HEK293 (cell line): ENCODE measurements at regions not wholly inside any gene's neighbourhood (a gene's known extent, or its start where the extent isn't known, plus 50 kb on each side); places are given as distances from the start of the nearest gene placed in this dataset.

Source experiments
- CTCF ChIA-PET: fragments of 350-600 bp; formaldehyde crosslinking; extraction: SDS; loops from one replicate; lab custom pipeline; 2021; ENCODE audit warnings: antibody characterized with exemption; lab: Yijun Ruan, JAX
- POLR2A ChIA-PET: fragments of 300-600 bp; formaldehyde crosslinking; extraction: SDS; loops from one replicate; lab custom pipeline; 2020; ENCODE audit warnings: antibody characterized with exemption, inconsistent platforms; lab: Yijun Ruan, JAX
- H3K27ac ChIP-seq: fragments of 200-500 bp; sonication (Bioruptor generic); 2 replicates; pipeline ENCODE4 v1.5.1; 2014; ENCODE audit warnings: low read depth, low read length, control low read depth, inconsistent platforms; ENCODE audit errors: extremely low read depth
- H3K36me3 ChIP-seq, 2 experiments: fragments of 200-500 bp in 1 of 2; sonication (Bioruptor generic) in 1 of 2; 1 replicate in 1 of 2; 2 replicates in 1 of 2; pipeline ENCODE4 v1.5.1; 2014 to 2017; ENCODE audit warnings: inconsistent platforms in 2 of 2, low read length in 2 of 2; ENCODE audit not compliant: control insufficient read depth in 2 of 2, insufficient read depth in 1 of 2
- H3K4me1 ChIP-seq: fragments of 200-500 bp; sonication (Bioruptor generic); 2 replicates; pipeline ENCODE4 v1.5.1; 2014; ENCODE audit warnings: mild to moderate bottlenecking, low read length, inconsistent platforms; ENCODE audit not compliant: control insufficient read depth, insufficient read depth
- H3K4me3 ChIP-seq: 2 replicates; pipeline ENCODE4 v1.5.1; 2011; ENCODE audit warnings: low read depth, mild to moderate bottlenecking, control low read depth, low read length, moderate library complexity
- H3K9me3 ChIP-seq: fragments of 200-500 bp; sonication (Bioruptor generic); 2 replicates; pipeline ENCODE4 v1.5.1; 2014; ENCODE audit warnings: low read depth, low read length, inconsistent platforms; ENCODE audit not compliant: control insufficient read depth, insufficient read depth
- BCL11B ChIP-seq: fragments of 450-650 bp; formaldehyde crosslinking; IDR thresholded peaks from 2 replicates; pipeline ENCODE4 v1.5.1; 2016; ENCODE audit warnings: low read depth, missing biosample characterization, missing genetic modification characterization
- EGR2 ChIP-seq: fragments of 450-650 bp; formaldehyde crosslinking; IDR thresholded peaks from 2 replicates; pipeline ENCODE4 v1.5.1; 2016; ENCODE audit warnings: low read depth, missing biosample characterization, missing genetic modification characterization
- MEIS1 ChIP-seq: sonication (generic); formaldehyde crosslinking; IDR thresholded peaks from 2 replicates; pipeline ENCODE4 v1.8.1; 2022; ENCODE audit warnings: missing genetic modification reagents, mild to moderate bottlenecking, borderline replicate concordance
- PRDM1 ChIP-seq: fragments of 450-650 bp; formaldehyde crosslinking; IDR thresholded peaks from 2 replicates; pipeline ENCODE4; 2016; ENCODE audit warnings: missing biosample characterization, missing genetic modification characterization
- ZFP69B ChIP-seq: fragments of 450-650 bp; formaldehyde crosslinking; IDR thresholded peaks from 2 replicates; pipeline ENCODE4 v1.5.1; 2016; ENCODE audit warnings: missing biosample characterization, missing genetic modification characterization
- ZNF169 ChIP-seq: fragments of 450-650 bp; formaldehyde crosslinking; IDR thresholded peaks from 2 replicates; pipeline ENCODE4 v1.5.1; 2016; ENCODE audit warnings: missing biosample characterization, missing genetic modification characterization
- ZNF24 ChIP-seq: fragments of 450-650 bp; formaldehyde crosslinking; IDR thresholded peaks from 2 replicates; pipeline ENCODE4 v1.5.1; 2016; ENCODE audit warnings: missing biosample characterization, missing genetic modification characterization
- ZNF302 ChIP-seq: fragments of 450-650 bp; formaldehyde crosslinking; IDR thresholded peaks from 2 replicates; pipeline ENCODE4 v1.5.1; 2016; ENCODE audit warnings: missing biosample characterization, missing genetic modification characterization, low read depth
- ZNF366 ChIP-seq: fragments of 450-650 bp; formaldehyde crosslinking; conservative IDR thresholded peaks from 2 replicates; pipeline ENCODE4 v1.5.1; 2016; ENCODE audit warnings: missing biosample characterization, missing genetic modification characterization
- ZNF391 ChIP-seq: fragments of 450-650 bp; formaldehyde crosslinking; IDR thresholded peaks from 2 replicates; pipeline ENCODE4 v1.5.1; 2016; ENCODE audit warnings: low read depth, missing biosample characterization, missing genetic modification characterization, borderline replicate concordance
- ZNF423 ChIP-seq: fragments of 450-650 bp; formaldehyde crosslinking; IDR thresholded peaks from 2 replicates; pipeline ENCODE4 v1.5.1; 2016; ENCODE audit warnings: missing biosample characterization, missing genetic modification characterization
- ZNF433 ChIP-seq: fragments of 450-650 bp; formaldehyde crosslinking; IDR thresholded peaks from 2 replicates; pipeline ENCODE4 v1.5.1; 2016; ENCODE audit warnings: missing biosample characterization, missing genetic modification characterization, low read depth
- ZNF549 ChIP-seq: fragments of 450-650 bp; IDR thresholded peaks from 2 replicates; pipeline ENCODE4 v1.5.1; 2018; ENCODE audit warnings: missing biosample characterization, missing genetic modification characterization, mild to moderate bottlenecking, inconsistent platforms, moderate library complexity
- ZNF561 ChIP-seq: fragments of 450-650 bp; IDR thresholded peaks from 2 replicates; pipeline ENCODE4 v1.5.1; 2018; ENCODE audit warnings: missing biosample characterization, missing genetic modification characterization, borderline replicate concordance
- ZNF571 ChIP-seq: fragments of 450-650 bp; formaldehyde crosslinking; IDR thresholded peaks from 2 replicates; pipeline ENCODE4 v1.5.0; 2017; ENCODE audit warnings: missing biosample characterization, missing genetic modification characterization
- ZNF600 ChIP-seq: fragments of 450-650 bp; formaldehyde crosslinking; IDR thresholded peaks from 2 replicates; pipeline ENCODE4 v1.5.1; 2016; ENCODE audit warnings: missing biosample characterization, missing genetic modification characterization
- ZNF610 ChIP-seq: fragments of 450-650 bp; formaldehyde crosslinking; IDR thresholded peaks from 2 replicates; pipeline ENCODE4 v1.5.1; 2016; ENCODE audit warnings: missing biosample characterization, missing genetic modification characterization, borderline replicate concordance
- ZNF670 ChIP-seq: fragments of 450-650 bp; formaldehyde crosslinking; IDR thresholded peaks from 2 replicates; pipeline ENCODE4 v1.5.1; 2016; ENCODE audit warnings: missing biosample characterization, missing genetic modification characterization, low read depth
- ZXDB ChIP-seq: fragments of 450-650 bp; formaldehyde crosslinking; IDR thresholded peaks from 2 replicates; pipeline ENCODE4 v1.5.1; 2016; ENCODE audit warnings: missing biosample characterization, missing genetic modification characterization
- TF ChIP-seq, protein P1 (sequence below): fragments of 450-650 bp; formaldehyde crosslinking; IDR thresholded peaks from 2 replicates; pipeline ENCODE4 v1.5.1; 2016; ENCODE audit warnings: missing biosample characterization, missing genetic modification characterization
- TF ChIP-seq, protein P2 (sequence below): fragments of 450-650 bp; formaldehyde crosslinking; IDR thresholded peaks from 2 replicates; pipeline ENCODE4 v1.5.1; 2016; ENCODE audit warnings: missing biosample characterization, missing genetic modification characterization

DNA sequence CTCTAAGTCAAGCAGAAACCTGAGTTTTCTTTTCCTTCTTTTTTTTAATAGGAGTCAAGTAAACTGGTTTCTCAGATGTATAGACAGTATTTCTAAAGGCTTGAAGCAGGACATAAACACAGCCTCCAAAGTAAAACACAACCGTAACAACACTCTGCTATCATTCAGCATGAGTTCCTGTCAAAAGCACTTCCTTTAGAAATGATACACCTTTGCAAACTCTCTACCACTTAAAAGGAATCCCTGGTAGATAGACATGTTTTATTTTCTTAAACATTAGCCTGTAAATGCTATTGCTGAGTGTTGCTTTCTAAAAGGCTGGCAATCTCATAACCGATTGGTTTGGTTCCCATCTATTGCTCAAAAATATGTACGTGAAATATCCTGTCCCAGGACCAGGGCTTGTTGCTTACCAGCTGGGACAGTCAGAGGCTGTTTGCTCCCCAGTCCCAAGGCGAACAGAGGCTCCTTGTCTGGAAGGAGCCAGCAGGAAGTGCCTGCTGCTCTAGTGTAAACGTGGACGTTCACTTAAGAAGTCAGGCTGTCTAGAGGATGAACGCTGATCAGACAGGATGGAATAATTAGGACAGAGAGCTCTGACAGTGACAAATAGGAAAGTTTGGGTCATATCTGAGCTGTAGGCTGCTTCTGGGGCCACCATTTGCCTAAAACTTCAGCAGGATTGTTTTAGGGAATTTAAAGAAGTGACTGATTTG, 173.9 kb upstream of the KLF3 start:
- H3K27ac ChIP-seq, result no peak overlapping the region

DNA sequence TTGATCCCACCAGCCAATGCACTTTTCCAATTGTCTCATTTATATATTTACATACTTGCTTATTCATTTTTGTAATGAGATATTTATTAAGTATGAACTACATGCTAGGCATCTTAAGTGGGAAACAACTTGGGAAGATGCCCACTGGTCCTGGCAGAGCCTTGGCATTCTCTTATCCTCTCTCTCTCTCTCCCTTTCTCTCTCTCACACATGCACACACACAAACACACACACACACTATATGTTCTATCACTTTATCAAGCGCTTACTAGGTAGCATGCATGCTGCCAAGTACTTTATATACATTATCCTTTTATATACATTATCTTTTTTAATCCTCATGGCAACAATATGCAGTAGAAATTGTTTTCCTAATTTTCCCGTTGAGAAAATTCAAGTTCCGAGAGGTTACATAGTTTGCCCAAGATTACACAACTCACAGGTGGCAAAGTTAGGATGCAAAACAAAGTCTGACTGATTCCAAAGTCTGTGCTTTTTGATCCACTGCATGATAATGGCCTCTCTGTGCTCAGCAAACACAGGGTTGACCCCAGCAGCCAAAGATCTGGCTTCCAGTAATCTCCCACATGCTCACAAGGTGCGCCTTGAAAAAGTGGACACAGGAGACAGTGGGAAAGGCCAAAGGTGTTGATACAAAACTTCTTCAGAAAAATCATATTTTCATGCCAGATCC, 173.1 kb upstream of the KLF3 start:
- Histone ChIP-seq H3K27ac (no peak overlapping the region), H3K4me3 (no peak overlapping the region), H3K9me3 (no peaks in the 10 kb centered on the region), H3K4me1 (no peaks in the 10 kb centered on the region), H3K36me3 (no peaks in the 10 kb centered on the region)
- TF ChIP-seq ZNF561 (tag by site-specific recombination), result no peak
- TF ChIP-seq EGR2 (tag by site-specific recombination), result no peak
- ChIA-PET POLR2A (no interaction called here), CTCF (interaction anchor here (0.5 kb wide), 1 partner anchor 299 kb away, joined by 3 read pairs; no protein-coding TSS in a partner anchor)

More for the DNA sequence above, 173.9 kb upstream of the KLF3 start:
- Histone ChIP-seq H3K4me3 (no peak overlapping the region), H3K4me1 (no peaks in the 10 kb centered on the region), H3K9me3 (no peaks in the 10 kb centered on the region), H3K36me3 (no peaks in the 10 kb centered on the region)
- ChIA-PET CTCF (interaction anchor here (0.5 to 0.9 kb wide), 3 partner anchors 107 to 310 kb away, joined by 3 read pairs; no protein-coding TSS in a partner anchor), POLR2A (no interaction called here)
- no peak for TF ChIP-seq ZFP69B (tag by site-specific recombination)
- no peak for TF ChIP-seq ZNF366 (tag by site-specific recombination)
- no peak for TF ChIP-seq ZNF571 (tag by site-specific recombination)
- no peak for TF ChIP-seq ZNF610 (tag by site-specific recombination)
- TF ChIP-seq ZXDB (tag by site-specific recombination), result no peak
- TF ChIP-seq ZNF549 (tag by site-specific recombination), result no peak
- no peak for TF ChIP-seq ZNF423 (tag by site-specific recombination)
- TF ChIP-seq ZNF302 (tag by site-specific recombination), result no peak
- TF ChIP-seq, protein P1, sequence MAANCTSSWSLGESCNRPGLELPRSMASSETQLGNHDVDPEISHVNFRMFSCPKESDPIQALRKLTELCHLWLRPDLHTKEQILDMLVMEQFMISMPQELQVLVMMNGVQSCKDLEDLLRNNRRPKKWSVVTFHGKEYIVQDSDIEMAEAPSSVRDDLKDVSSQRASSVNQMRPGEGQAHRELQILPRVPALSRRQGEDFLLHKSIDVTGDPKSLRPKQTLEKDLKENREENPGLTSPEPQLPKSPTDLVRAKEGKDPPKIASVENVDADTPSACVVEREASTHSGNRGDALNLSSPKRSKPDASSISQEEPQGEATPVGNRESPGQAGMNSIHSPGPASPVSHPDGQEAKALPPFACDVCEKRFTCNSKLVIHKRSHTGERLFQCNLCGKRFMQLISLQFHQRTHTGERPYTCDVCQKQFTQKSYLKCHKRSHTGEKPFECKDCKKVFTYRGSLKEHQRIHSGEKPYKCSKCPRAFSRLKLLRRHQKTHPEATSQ, result no peak
- no peak for TF ChIP-seq ZNF391 (tag by site-specific recombination)
- TF ChIP-seq, protein P2, sequence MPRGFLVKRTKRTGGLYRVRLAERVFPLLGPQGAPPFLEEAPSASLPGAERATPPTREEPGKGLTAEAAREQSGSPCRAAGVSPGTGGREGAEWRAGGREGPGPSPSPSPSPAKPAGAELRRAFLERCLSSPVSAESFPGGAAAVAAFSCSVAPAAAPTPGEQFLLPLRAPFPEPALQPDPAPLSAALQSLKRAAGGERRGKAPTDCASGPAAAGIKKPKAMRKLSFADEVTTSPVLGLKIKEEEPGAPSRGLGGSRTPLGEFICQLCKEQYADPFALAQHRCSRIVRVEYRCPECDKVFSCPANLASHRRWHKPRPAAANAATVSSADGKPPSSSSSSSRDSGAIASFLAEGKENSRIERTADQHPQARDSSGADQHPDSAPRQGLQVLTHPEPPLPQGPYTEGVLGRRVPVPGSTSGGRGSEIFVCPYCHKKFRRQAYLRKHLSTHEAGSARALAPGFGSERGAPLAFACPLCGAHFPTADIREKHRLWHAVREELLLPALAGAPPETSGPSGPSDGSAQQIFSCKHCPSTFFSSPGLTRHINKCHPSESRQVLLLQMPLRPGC (tag by site-specific recombination), result no peak
- TF ChIP-seq ZNF433 (tag by site-specific recombination), result no peak
- TF ChIP-seq ZNF600 (tag by site-specific recombination), result no peak
- TF ChIP-seq PRDM1 (tag by site-specific recombination), result no peak
- TF ChIP-seq MEIS1 (CRISPR knock-in tag), result no peak
- no peak for TF ChIP-seq ZNF169 (tag by site-specific recombination)
- no peak for TF ChIP-seq ZNF24
- no peak for TF ChIP-seq ZNF670
- no peak for TF ChIP-seq BCL11B (tag by site-specific recombination)
